Peyer's patch (tissue), 4 donors: ENCODE measurements at regions not wholly inside any gene's neighbourhood (a gene's known extent, or its start where the extent isn't known, plus 50 kb on each side); places are given as distances from the start of the nearest gene placed in this dataset.
"Not testable (repeated sequence)": the region's sequence is repeated elsewhere in the genome, so short reads cannot be mapped to it uniquely, and the experiment has no call there.

Source experiments
- DNase-seq, 3 donors: peaks; one replicate each; pipeline ENCODE4 v3.0.0-alpha.2; 2017 to 2019
- H3K27ac ChIP-seq, 4 donors: fragments of 200-600 bp; sonication (generic); one replicate each; pipeline ENCODE4 v1.5.1; 2016 to 2019
- H3K27me3 ChIP-seq, 2 donors: fragments of 200-600 bp; sonication (generic); one replicate each; pipeline ENCODE4 v1.5.1; 2019
- H3K36me3 ChIP-seq, 3 donors: fragments of 200-600 bp; sonication (generic); one replicate each; pipeline ENCODE4 v1.5.1; 2016 to 2019
- H3K4me1 ChIP-seq, 4 donors: fragments of 200-600 bp; sonication (generic); one replicate each; pipeline ENCODE4 v1.5.1; 2016 to 2019
- H3K4me3 ChIP-seq, 4 donors: fragments of 200-600 bp; sonication (generic); 1 replicate in 3 of 4; 2 replicates in 1 of 4; pipeline ENCODE4 v1.5.1; 2016 to 2019; ENCODE audit warnings: mild to moderate bottlenecking in 1 of 4
- H3K9me3 ChIP-seq, 4 donors: fragments of 200-600 bp; sonication (generic); one replicate each; pipeline ENCODE4 v1.5.1; 2016 to 2019; ENCODE audit warnings: mild to moderate bottlenecking in 1 of 4
- CTCF ChIP-seq, 6 experiments: fragments of 450-650 bp in 4 of 6; fragments of 200-600 bp in 2 of 6; sonication (generic) in 1 of 6; IDR thresholded peaks; one replicate each; pipeline ENCODE4 v1.5.1; 2017 to 2019; ENCODE audit warnings: antibody characterized with exemption in 6 of 6, mild to moderate bottlenecking in 3 of 6, moderate library complexity in 1 of 6
- POLR2A ChIP-seq, 2 donors: fragments of 450-650 bp; IDR thresholded peaks; one replicate each; pipeline ENCODE4 v1.5.1; 2017; ENCODE audit warnings: antibody characterized with exemption in 2 of 2, mild to moderate bottlenecking in 2 of 2, moderate library complexity in 2 of 2

- H3K4me1 ChIP-seq: no peaks in the 10 kb centered on the region
- no peak overlapping the region for H3K4me3 ChIP-seq
- no peaks in the 10 kb centered on the region for H3K9me3 ChIP-seq
- DNase-seq: peak in 1 of 3 donors; percentile 7
- TF ChIP-seq POLR2A (IDR thresholded peaks at IDR 0.05): no peak
- no peak for TF ChIP-seq CTCF (IDR thresholded peaks at IDR 0.05)
- no peak overlapping the region for H3K27ac ChIP-seq
- H3K27me3 ChIP-seq: no peaks in the 10 kb centered on the region
- H3K36me3 ChIP-seq: no peaks in the 10 kb centered on the region
These were observed 110.3 kb upstream of the TMEM45B start for GRCh38 chr11:129705341-129705740.

- Histone ChIP-seq H3K4me1 (no peaks in the 10 kb centered on the region), H3K27ac (no peak overlapping the region), H3K36me3 (no peaks in the 10 kb centered on the region), H3K9me3 (no peaks in the 10 kb centered on the region), H3K4me3 (no peak overlapping the region), H3K27me3 (no peaks in the 10 kb centered on the region)
- TF ChIP-seq POLR2A (IDR thresholded peaks at IDR 0.05) (no peak), CTCF (IDR thresholded peaks at IDR 0.05) (no peak)
- DNase-seq: no peak
These were observed 109.7 kb upstream of the TMEM45B start for GRCh38 chr11:129705933-129706332.

GRCh38 chr11:129709801-129710398 is 105.7 kb upstream of the TMEM45B start:
- Histone ChIP-seq H3K27me3 (no peaks in the 10 kb centered on the region), H3K9me3 (no peaks in the 10 kb centered on the region), H3K4me1 (no peaks in the 10 kb centered on the region), H3K36me3 (no peaks in the 10 kb centered on the region), H3K4me3 (no peak overlapping the region), H3K27ac (no peak overlapping the region)
- no peak for TF ChIP-seq POLR2A (IDR thresholded peaks at IDR 0.05)
- peak in 1 of 3 donors; percentile 24 for DNase-seq

GRCh38 chr11:129710423-129710822 is 105.2 kb upstream of the TMEM45B start:
- DNase-seq: peak in 1 of 3 donors; percentile 16
- TF ChIP-seq POLR2A (IDR thresholded peaks at IDR 0.05) (no peak), CTCF (IDR thresholded peaks at IDR 0.05) (no peak)
- Histone ChIP-seq H3K27me3 (no peaks in the 10 kb centered on the region), H3K36me3 (no peaks in the 10 kb centered on the region), H3K9me3 (no peaks in the 10 kb centered on the region), H3K4me1 (no peaks in the 10 kb centered on the region), H3K4me3 (no peak overlapping the region), H3K27ac (no peak overlapping the region)

- no peak overlapping the region for H3K27ac ChIP-seq
- no peaks in the 10 kb centered on the region for H3K27me3 ChIP-seq
- no peaks in the 10 kb centered on the region for H3K4me1 ChIP-seq
- no peak for TF ChIP-seq CTCF (IDR thresholded peaks at IDR 0.05)
- TF ChIP-seq POLR2A (IDR thresholded peaks at IDR 0.05): no peak
- H3K36me3 ChIP-seq: no peaks in the 10 kb centered on the region
- H3K4me3 ChIP-seq: no peak overlapping the region
- no peaks in the 10 kb centered on the region for H3K9me3 ChIP-seq
- no peak for DNase-seq
These were observed 103.9 kb upstream of the TMEM45B start for GRCh38 chr11:129711760-129712159.

- H3K9me3 ChIP-seq, H3K27ac ChIP-seq, H3K4me3 ChIP-seq, H3K27me3 ChIP-seq, H3K4me1 ChIP-seq, H3K36me3 ChIP-seq: not testable (repeated sequence)
- DNase-seq: peak in 1 of 3 donors; percentile 4
These were observed 103.0 kb upstream of the TMEM45B start for GRCh38 chr11:129712486-129713240.
